ENCODE measurements at regions not wholly inside any gene's neighbourhood (a gene's known extent, or its start where the extent isn't known, plus 50 kb on each side); places are given as distances from the start of the nearest gene placed in this dataset.

DNA sequence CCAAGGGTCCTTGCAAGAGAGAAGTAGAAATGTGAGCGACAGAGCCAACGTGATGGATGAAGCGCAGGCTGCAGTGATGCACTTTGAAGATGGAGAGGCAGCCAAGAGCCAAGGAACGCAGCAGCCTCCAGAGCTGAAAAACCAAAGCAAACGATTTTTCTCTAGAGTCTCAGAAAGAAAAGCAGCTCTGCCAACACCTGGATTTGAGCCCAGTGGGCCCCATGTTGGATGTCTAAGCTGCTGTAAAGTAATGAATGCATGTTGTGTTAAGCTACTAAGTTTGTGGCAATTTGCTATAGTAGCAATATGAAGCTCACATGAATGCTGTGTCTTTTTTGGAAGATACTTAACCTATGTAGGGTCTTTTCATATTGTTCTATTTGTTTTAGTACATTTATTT, 894.3 kb downstream of the EFNB2 start:
- no peaks in the 10 kb centered on the region for H3K36me3 ChIP-seq
- DNase-seq (ENCODE audit: low spot score), result no peak
- H3K27ac ChIP-seq, result no peak overlapping the region
- no peak overlapping the region for H3K4me3 ChIP-seq
- no peaks in the 10 kb centered on the region for H3K4me1 ChIP-seq
- TF ChIP-seq, protein P1, sequence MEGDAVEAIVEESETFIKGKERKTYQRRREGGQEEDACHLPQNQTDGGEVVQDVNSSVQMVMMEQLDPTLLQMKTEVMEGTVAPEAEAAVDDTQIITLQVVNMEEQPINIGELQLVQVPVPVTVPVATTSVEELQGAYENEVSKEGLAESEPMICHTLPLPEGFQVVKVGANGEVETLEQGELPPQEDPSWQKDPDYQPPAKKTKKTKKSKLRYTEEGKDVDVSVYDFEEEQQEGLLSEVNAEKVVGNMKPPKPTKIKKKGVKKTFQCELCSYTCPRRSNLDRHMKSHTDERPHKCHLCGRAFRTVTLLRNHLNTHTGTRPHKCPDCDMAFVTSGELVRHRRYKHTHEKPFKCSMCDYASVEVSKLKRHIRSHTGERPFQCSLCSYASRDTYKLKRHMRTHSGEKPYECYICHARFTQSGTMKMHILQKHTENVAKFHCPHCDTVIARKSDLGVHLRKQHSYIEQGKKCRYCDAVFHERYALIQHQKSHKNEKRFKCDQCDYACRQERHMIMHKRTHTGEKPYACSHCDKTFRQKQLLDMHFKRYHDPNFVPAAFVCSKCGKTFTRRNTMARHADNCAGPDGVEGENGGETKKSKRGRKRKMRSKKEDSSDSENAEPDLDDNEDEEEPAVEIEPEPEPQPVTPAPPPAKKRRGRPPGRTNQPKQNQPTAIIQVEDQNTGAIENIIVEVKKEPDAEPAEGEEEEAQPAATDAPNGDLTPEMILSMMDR (IDR thresholded peaks at IDR 0.05), result no peak
- no peaks in the 10 kb centered on the region for H3K27me3 ChIP-seq
- H3K9me3 ChIP-seq, result no peaks in the 10 kb centered on the region

DNA sequence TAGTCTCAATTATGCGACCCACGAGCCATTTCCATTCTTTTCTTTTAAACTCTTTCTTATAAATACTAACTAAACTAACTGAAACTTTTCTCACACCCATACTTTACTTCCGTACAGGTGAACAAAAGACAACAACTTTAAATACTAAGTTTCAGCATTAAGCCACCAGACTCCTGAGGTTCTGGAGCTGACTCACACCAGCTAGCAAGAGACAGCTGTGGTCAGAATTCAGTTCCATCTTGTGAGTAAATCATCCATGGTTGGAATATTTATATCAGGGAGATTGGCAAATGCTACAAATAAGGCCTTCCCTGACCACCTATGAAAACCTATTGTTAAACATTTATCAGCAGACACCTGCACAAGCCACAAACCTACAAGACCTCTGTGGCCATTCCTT, 897.0 kb downstream of the EFNB2 start:
- no peaks in the 10 kb centered on the region for H3K9me3 ChIP-seq
- TF ChIP-seq, protein P1 (IDR thresholded peaks at IDR 0.05), result no peak
- H3K36me3 ChIP-seq, result no peaks in the 10 kb centered on the region
- no peak for DNase-seq (ENCODE audit: low spot score)
- no peak overlapping the region for H3K27ac ChIP-seq
- no peaks in the 10 kb centered on the region for H3K27me3 ChIP-seq
- no peak overlapping the region for H3K4me3 ChIP-seq
- H3K4me1 ChIP-seq, result no peaks in the 10 kb centered on the region

DNA sequence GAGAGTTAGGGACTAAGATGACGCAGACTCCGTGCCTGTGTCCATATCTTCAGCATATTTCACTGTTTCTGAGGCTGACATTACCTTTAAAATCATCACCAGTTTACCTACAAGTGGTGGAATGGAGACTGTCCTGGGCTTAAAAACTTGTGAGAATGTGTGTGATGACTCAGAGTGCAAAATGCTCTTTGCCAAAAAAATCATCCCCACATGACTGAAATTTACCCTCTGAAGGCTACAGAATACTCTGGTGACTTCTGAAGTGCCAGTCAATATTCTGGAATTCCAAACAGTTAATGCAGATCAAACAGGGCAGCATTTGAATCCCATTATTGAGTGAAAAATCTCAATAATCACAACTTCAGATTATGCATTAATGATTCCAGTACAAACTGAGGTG, 901.4 kb downstream of the EFNB2 start:
- H3K36me3 ChIP-seq, result no peaks in the 10 kb centered on the region
- no peaks in the 10 kb centered on the region for H3K4me1 ChIP-seq
- TF ChIP-seq, protein P1 (IDR thresholded peaks at IDR 0.05), result no peak
- H3K9me3 ChIP-seq, result no peaks in the 10 kb centered on the region
- H3K4me3 ChIP-seq, result no peak overlapping the region
- no peak overlapping the region for H3K27ac ChIP-seq
- no peak for DNase-seq (ENCODE audit: low spot score)
- H3K27me3 ChIP-seq, result no peaks in the 10 kb centered on the region

DNA sequence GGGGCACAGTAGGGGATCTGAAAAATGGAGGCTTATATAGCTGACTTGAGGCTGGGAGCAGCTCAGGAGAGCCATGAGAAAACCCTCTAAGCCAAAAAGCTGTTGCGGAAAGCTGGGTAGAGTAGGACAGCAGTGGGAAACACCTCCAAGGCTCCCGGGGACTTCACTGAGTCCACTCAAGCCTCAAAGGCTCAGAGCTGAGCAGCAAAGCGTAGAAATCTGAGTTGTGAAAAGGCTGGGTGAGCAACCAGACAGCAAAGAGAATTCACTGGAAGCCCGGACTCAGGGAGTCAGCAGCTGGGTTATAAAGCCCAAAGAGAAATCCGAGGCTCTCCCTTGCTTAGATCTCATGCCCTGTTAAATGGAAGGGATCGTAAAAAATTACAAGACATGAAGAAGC, 905.0 kb downstream of the EFNB2 start:
- Histone ChIP-seq H3K9me3 (no peaks in the 10 kb centered on the region), H3K4me3 (no peak overlapping the region), H3K36me3 (no peaks in the 10 kb centered on the region), H3K4me1 (no peaks in the 10 kb centered on the region), H3K27ac (no peak overlapping the region), H3K27me3 (no peaks in the 10 kb centered on the region)
- TF ChIP-seq, protein P1 (IDR thresholded peaks at IDR 0.05), result no peak
- DNase-seq (ENCODE audit: low spot score), result no peak

DNA sequence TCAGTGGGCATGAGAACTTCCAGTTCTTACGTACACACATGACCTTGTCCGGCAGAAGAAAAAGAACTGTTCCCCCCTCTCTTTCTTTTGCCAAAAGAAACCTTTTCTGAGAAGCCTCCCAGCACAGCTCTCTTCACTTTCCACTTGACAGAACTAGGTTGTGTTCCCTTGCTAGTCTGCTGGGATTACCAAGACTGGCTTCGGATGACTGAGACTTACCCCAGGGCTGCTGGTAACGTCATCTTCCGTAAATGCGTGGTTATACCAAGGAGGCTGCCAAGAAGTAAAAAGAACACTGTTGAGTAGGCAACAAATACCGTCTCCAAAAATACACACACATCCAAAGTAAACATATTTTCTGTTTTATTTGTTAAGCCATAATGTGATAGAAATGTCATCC, 908.2 kb downstream of the EFNB2 start:
- TF ChIP-seq, protein P1 (IDR thresholded peaks at IDR 0.05), result no peak
- H3K27me3 ChIP-seq, result no peaks in the 10 kb centered on the region
- no peaks in the 10 kb centered on the region for H3K4me1 ChIP-seq
- H3K27ac ChIP-seq, result no peak overlapping the region
- H3K36me3 ChIP-seq, result no peaks in the 10 kb centered on the region
- no peak overlapping the region for H3K4me3 ChIP-seq
- no peaks in the 10 kb centered on the region for H3K9me3 ChIP-seq
- DNase-seq (ENCODE audit: low spot score), result no peak

DNA sequence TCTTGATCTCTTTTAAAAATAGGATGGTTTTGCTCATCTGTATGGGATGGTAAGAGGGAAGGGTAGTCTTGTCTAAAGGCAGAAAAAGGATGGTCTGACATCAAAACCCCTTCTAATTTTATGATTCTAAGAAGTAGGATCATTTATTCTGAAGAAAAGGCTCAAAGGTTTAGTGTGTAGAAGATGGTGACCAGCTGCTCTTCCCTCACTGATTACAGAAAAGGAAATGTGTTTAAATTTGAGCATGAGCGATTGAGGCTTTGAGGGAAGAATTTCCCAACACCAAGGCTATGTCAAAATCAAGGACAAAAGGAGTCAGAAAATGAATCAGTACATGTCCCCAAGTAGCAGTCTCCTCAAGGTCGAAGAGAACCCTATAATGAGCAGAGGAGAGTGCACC, 909.8 kb downstream of the EFNB2 start:
- Histone ChIP-seq H3K4me1 (no peaks in the 10 kb centered on the region), H3K36me3 (no peaks in the 10 kb centered on the region), H3K9me3 (no peaks in the 10 kb centered on the region), H3K4me3 (no peak overlapping the region), H3K27ac (no peak overlapping the region), H3K27me3 (no peaks in the 10 kb centered on the region)
- no peak for DNase-seq (ENCODE audit: low spot score)
- TF ChIP-seq, protein P1 (IDR thresholded peaks at IDR 0.05), result no peak

Measured in right atrium auricular region (tissue), 2 donors.